GM12874 (cell line): ENCODE measurements at regions not wholly inside any gene's neighbourhood (a gene's known extent, or its start where the extent isn't known, plus 50 kb on each side); places are given as distances from the start of the nearest gene placed in this dataset.

Source experiments
- CTCF ChIP-seq: IDR thresholded peaks from 2 replicates; pipeline ENCODE4 v1.5.1; 2011; ENCODE audit warnings: low read depth, mild to moderate bottlenecking, control low read depth, low read length, moderate library complexity; ENCODE audit not compliant: insufficient read depth

GRCh38 chr6:144711661-144712060, 426.5 kb downstream of the UTRN start:
- no peak for TF ChIP-seq CTCF

GRCh38 chr6:144712541-144712940, 427.4 kb downstream of the UTRN start:
- TF ChIP-seq CTCF = no peak

- no peak for TF ChIP-seq CTCF
Observed at GRCh38 chr6:144714021-144714712, 429.0 kb downstream of the UTRN start.

- no peak for TF ChIP-seq CTCF
Observed at GRCh38 chr6:144715344-144715743, 430.2 kb downstream of the UTRN start.

GRCh38 chr6:144718431-144718830, 433.3 kb downstream of the UTRN start:
- no peak for TF ChIP-seq CTCF

- no peak for TF ChIP-seq CTCF
Observed at GRCh38 chr6:144721232-144721631, 436.1 kb downstream of the UTRN start.

- TF ChIP-seq CTCF = no peak
Observed at GRCh38 chr6:144722154-144722737, 437.1 kb downstream of the UTRN start.
